Skin epidermis (tissue), 12 donors: ENCODE measurements at regions not wholly inside any gene's neighbourhood (a gene's known extent, or its start where the extent isn't known, plus 50 kb on each side); places are given as distances from the start of the nearest gene placed in this dataset.

Experiments
- H3K27ac ChIP-seq, 21 experiments: fragments of 200-600 bp; sonication (generic) in 11 of 21; one replicate each; pipeline ENCODE4 v1.5.0; 2020; ENCODE audit warnings: mild to moderate bottlenecking in 3 of 21, inconsistent platforms in 2 of 21, moderate library complexity in 2 of 21
- H3K4me3 ChIP-seq, 7 experiments: fragments of 200-600 bp; sonication (generic) in 2 of 7; one replicate each; pipeline ENCODE4 v1.5.0; 2020; ENCODE audit warnings: inconsistent platforms in 2 of 7, mild to moderate bottlenecking in 2 of 7, moderate library complexity in 1 of 7

DNA sequence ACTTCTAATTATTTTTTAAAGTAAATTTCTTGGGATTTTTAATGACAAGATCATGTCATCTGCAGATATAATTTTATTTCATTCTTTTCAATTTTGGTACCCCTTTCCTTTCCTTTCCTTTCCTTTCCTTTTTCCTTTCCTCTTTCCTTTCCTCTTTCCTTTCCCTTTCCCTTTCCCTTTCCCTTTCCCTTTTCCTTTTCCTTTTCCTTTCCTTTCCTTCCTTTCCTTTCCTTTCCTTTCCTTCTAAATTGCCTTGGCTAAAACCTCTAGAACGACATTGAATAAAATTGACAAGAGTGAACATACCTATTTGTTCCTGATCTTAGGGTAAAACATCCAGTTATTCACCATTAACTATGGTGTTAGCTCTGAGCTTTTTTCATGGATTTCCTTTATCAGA is 334.1 kb downstream of the NDFIP2 start:
- Histone ChIP-seq H3K27ac (no peak overlapping the region), H3K4me3 (no peak overlapping the region)

DNA sequence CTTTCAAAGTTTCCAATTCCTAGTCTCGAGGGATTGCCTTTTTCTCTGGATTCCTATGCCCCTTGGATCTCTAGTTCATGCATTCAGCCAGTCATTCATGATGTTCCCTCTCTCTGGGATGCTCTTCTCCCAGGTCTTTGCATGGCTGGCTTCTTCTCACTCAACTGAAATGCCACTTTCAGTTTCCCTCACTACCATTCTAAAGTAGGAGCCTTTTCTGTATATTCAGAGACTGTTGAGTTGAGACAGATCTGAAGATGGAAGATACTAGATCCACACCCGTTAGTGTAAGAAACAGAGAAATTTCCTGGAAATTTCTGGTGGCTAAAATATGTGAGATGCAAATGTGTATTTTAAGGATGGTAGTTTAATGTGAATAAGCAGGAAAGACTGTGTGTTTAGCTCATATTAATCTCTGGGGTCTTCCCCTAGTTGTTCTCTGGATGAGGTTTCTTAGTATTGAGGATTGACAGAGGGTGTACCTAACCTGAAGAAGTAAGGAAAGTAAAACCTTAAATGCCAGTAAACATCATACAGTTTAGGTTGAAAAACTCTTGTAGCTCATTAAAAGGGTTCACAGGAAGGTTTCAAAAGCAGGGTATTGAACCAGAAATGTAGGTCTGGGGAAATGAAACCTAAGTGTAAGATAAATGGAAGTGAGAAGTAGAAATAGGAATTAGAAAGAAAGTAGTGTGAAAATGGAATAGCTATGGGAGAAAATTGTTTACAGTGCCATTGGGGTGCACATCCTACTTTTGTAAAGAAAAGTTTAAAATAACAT is 331.3 kb downstream of the NDFIP2 start:
- Histone ChIP-seq H3K4me3 (no peak overlapping the region), H3K27ac (peak overlapping the region in 1 of 21 experiments; percentile 6)

DNA sequence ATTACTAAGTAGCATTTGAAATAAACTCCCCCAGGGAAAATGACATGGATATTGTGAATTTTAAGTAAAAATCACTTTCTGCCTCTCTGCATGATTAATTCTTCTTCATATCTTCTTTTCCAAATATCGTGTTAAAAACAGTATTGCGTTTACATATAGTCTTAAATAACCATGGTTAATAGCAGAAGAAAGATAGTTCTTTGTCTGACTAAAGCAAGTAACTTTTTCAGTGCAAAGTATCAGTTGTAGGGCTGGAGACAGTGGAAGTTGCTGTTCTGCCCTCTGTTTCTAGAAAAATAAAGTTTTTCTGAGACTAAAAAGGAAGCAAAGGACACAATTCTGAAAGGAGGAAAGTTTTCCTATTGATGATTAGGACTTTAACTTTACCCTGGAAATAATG is 330.2 kb downstream of the NDFIP2 start:
- Histone ChIP-seq H3K4me3 (no peak overlapping the region), H3K27ac (no peak overlapping the region)

DNA sequence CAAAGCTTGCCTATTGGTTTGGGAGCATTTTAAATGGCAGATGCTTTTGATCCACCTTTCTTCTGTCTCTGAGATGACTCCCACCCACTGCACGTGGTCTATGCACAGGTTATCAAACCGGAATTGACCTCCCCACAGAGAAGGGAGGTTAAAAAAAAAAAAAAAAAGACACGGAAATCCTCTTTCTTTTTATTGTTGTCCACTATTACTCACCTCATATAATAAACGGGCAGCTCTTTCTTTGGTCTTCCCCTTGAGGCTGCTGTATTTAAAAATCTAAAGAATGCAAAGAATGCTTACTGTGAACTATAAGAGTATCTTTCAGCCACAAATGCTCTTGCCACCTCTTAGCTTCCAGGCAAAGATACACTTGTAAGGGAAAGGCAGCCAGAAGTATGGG is 329.7 kb downstream of the NDFIP2 start:
- H3K27ac ChIP-seq = no peak overlapping the region
- no peak overlapping the region for H3K4me3 ChIP-seq

- H3K27ac ChIP-seq = no peak overlapping the region
- H3K4me3 ChIP-seq = no peak overlapping the region
These were observed 329.1 kb downstream of the NDFIP2 start for GRCh38 chr13:79810018-79810417.

- no peak overlapping the region for H3K27ac ChIP-seq
- no peak overlapping the region for H3K4me3 ChIP-seq
These were observed 327.5 kb downstream of the NDFIP2 start for GRCh38 chr13:79808475-79808874.

DNA sequence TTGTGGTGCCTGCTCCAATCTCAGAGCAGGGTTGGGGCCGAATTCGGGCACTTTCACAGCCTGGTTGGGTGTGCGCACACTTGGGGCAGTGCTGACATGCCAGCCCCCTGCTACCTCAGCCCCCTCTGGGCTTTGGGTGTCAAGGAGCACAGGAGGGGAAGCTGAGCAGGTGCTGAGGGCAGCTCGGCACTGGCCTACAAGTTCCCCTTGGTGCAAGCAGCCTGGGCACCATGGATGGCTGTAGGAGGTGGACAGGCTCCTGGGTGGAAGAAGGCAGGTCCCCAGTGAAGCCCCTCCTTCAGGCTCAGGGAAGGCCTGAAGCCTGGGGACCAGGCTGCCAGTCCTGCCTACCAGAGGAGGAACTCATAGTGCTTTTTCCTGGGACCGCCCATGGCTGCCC is 326.6 kb downstream of the NDFIP2 start:
- Histone ChIP-seq H3K27ac (no peak overlapping the region), H3K4me3 (no peak overlapping the region)

DNA sequence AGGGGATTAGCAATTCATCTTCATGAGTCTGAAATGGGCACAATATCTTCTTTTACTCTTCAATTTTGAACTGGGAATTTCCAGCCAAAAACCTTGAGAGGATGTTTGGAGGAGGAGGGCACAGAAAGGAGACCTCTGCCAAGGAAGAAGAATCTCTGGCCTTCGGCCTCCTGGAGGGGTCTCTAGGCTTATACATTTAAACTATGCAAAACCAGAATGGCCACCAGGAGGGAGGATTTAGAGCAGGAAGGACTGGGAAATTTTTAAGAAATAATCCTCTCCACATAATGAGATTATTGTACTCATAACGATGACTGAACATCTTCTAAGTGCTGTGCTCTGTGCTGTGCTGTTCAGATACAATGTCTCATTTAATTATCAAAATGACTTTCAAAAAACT is 325.9 kb downstream of the NDFIP2 start:
- H3K27ac ChIP-seq = no peak overlapping the region
- H3K4me3 ChIP-seq = no peak overlapping the region

DNA sequence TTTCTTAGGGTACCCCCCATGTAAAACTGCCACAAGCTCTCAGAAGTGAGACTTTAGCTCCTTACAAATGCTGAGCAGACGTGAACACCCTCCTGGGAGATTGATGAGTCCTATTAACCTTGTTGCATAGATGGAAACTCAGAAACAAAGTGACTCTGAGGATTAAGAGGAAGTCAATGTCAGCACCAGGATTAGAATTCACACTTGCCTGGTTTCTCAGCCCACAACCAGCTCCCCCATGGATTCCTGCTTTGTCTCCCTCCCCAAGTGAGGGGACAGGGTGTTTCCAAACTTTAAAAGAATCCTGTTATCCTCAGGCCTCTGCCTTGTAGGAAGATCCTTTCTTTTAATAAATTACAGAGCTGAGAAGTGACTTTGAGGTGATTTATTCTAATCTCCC is 324.4 kb downstream of the NDFIP2 start:
- Histone ChIP-seq H3K4me3 (no peak overlapping the region), H3K27ac (no peak overlapping the region)

DNA sequence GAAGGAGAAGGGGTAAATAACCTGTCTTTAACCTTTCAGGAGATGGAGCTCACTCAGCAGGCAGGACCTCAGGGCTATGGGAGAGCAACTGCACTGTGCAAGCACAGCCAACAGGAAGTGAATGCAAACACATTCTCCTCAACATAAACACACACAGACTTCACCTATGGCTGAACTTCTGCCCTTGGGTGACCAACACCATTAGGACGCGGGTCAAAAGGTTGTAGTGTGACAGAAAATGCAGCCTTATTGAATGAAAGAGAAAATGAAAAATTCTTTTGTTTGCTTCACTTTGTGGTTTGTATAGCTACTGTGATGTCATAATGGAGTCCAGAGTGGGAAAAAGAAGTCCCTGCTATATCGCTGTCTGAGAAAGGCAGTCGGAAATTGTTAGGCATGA is 323.0 kb downstream of the NDFIP2 start:
- Histone ChIP-seq H3K4me3 (no peak overlapping the region), H3K27ac (no peak overlapping the region)

GRCh38 chr13:79803296-79803695 is 322.3 kb downstream of the NDFIP2 start:
- Histone ChIP-seq H3K27ac (no peak overlapping the region), H3K4me3 (no peak overlapping the region)

- Histone ChIP-seq H3K4me3 (no peak overlapping the region), H3K27ac (no peak overlapping the region)
These were observed 321.6 kb downstream of the NDFIP2 start for GRCh38 chr13:79802389-79803085.

- Histone ChIP-seq H3K27ac (no peak overlapping the region), H3K4me3 (no peak overlapping the region)
These were observed 318.3 kb downstream of the NDFIP2 start for GRCh38 chr13:79799059-79799867.

- H3K27ac ChIP-seq = no peak overlapping the region
These were observed 315.2 kb downstream of the NDFIP2 start for GRCh38 chr13:79796136-79796535.

GRCh38 chr13:79794931-79795330 is 314.0 kb downstream of the NDFIP2 start:
- H3K4me3 ChIP-seq = no peak overlapping the region

More at GRCh38 chr13:79796136-79796535, 315.2 kb downstream of the NDFIP2 start:
- H3K4me3 ChIP-seq = no peak overlapping the region

DNA sequence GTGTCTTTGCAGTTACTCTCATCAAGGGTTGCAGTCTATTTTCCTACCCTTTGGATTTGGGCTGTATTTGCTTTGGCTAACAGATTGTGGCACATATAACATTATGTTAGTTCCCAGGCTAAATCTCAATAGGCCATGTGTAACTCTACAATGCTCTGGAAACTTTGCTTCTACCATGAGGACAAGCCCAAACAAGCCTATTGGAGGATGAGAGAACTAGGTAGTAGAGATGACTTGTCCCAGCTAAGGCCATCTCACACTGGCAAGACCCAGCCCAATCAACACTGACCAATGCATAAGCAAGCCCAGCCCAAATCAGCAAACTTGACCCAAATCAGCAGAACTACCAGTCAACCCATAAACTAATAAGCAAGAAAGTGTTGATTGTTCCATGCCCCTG is 311.8 kb downstream of the NDFIP2 start:
- Histone ChIP-seq H3K4me3 (no peak overlapping the region), H3K27ac (no peak overlapping the region)

More at GRCh38 chr13:79794931-79795330, 314.0 kb downstream of the NDFIP2 start:
- no peak overlapping the region for H3K27ac ChIP-seq

GRCh38 chr13:79791471-79792042 is 310.6 kb downstream of the NDFIP2 start:
- no peak overlapping the region for H3K27ac ChIP-seq
- no peak overlapping the region for H3K4me3 ChIP-seq

GRCh38 chr13:79786176-79786575 is 305.2 kb downstream of the NDFIP2 start:
- Histone ChIP-seq H3K4me3 (no peak overlapping the region), H3K27ac (no peak overlapping the region)

GRCh38 chr13:79782541-79783205 is 301.7 kb downstream of the NDFIP2 start:
- H3K27ac ChIP-seq = no peak overlapping the region
- H3K4me3 ChIP-seq = no peak overlapping the region
